NCI-H146 treated with DMSO at 0.1 percent for 48 hours (cell line): ENCODE measurements at regions not wholly inside any gene's neighbourhood (a gene's known extent, or its start where the extent isn't known, plus 50 kb on each side); places are given as distances from the start of the nearest gene placed in this dataset.

Experiments used
- DNase-seq: peaks from one replicate; lab custom pipeline; 2025; ENCODE audit not compliant: unreplicated experiment; lab: John Stamatoyannopoulos, UW

DNA sequence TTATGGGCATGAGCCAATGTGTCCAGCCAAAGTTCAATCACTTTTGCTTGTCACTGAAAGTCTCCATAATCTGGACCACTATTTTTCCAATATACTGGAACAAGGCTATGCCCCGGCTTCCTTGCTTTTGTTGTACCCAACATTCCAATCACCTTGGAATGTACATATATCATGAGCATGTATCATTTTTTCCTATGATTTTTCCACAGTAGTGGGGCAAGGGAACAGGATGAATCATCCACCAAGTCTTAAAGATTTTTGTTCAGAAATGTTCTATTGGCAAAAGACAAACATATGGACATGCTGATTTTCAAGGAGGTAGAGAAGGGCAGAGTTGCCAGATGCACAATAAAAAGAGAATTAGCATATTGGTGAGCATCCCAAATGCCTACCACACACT, 548.1 kb upstream of the INTU start:
- DNase-seq = no peak

DNA sequence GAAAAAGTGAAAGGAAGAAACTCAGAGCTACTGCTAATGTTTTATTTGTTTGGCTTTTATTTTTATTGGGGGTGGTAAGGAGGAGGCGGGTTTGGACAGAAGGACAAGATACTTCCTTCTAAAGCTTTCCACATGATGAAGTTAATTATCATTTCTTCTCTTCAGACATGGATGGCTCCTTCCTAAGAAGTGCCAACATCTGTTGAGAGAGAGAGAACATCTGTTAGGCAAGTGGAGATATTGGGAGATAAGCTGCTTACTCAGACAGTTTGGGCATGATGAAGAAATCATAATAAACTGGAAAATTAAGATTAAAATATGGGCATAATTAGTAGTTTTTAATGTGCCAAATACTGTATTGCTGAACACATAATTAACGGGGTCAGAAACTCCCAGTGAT, 535.7 kb upstream of the INTU start:
- no peak for DNase-seq

DNA sequence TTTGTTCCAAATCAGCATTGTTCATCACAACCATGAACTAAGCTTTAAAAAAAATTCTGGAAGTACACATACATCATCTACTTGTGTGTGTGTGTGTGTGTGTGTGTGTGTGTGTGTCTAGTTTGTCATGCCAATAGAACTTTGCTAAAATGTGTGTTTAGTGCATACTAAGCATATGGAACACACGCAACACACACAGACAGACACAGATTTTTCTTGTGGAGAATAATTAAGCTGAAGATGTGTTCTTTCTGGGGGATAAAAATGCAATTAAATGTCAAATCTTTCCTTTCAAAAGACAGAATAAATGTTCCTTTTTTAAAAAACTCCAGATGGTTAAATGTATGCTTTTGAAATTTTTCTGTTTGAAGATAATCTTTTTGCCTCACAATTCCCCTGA, 530.4 kb upstream of the INTU start:
- DNase-seq = no peak

DNA sequence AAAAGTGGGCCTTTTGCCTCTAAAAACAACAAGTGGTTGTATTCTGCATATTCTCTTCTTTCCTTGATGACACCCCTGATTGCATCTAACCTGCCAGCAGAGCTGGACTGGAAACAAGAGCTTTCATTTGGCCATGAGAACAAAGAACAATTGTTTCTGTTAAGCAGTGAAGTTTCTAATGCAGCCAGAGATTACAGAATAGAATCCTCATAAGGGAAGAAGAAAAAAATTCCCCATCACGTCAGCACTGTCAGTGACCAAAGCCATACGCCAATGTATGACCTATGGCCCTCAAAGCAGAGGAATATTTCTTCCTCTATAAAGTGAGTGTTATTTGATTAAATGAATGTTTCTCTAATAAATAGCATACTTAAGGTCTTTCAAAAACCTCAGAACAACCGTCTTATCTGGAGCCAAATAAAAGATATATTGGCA, 529.1 kb upstream of the INTU start:
- DNase-seq = no peak

DNA sequence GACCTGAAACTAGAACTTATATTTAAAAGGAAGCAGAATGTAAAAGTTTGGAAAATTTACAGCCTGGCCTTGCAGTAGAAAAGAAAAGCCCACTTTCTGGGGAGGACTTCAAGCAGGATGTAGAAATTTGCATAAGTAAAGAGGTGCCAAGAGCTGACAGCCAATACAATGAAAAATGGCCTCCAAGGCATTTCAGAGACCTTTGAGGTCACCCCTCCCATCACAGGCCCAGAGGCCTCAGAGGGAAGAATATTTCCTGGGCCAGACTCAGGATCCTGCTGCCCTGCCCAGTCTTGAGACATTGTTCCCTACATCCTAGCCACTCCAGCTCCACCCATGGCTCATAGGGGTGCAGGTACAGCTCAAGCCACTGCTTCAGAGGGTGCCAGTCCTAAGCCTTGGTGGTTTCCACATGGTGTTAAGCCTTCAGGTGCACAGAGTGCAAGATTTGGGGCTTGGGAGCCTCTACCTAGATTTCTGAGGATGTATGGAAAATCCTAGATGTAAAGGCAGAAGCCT, 518.9 kb upstream of the INTU start:
- DNase-seq = no peak

DNA sequence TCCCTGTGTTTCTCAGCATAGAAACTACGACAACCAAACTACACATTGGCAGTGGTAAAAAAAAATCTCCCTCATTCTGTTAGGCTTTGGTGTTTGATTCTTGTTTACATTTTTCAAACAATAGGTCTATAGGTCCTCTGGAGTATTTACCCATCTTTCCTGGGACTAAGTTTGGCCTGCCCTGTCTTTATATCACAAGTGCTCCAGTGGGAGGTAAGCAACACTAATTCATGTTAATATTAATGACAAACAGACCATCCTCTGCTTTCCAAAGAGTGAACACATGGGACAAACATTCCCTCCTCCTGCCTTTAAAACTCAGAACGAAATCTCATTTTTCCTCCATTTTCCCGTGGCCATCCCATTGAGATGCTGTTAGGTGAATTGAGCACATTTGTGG, 514.1 kb upstream of the INTU start:
- DNase-seq = no peak

DNA sequence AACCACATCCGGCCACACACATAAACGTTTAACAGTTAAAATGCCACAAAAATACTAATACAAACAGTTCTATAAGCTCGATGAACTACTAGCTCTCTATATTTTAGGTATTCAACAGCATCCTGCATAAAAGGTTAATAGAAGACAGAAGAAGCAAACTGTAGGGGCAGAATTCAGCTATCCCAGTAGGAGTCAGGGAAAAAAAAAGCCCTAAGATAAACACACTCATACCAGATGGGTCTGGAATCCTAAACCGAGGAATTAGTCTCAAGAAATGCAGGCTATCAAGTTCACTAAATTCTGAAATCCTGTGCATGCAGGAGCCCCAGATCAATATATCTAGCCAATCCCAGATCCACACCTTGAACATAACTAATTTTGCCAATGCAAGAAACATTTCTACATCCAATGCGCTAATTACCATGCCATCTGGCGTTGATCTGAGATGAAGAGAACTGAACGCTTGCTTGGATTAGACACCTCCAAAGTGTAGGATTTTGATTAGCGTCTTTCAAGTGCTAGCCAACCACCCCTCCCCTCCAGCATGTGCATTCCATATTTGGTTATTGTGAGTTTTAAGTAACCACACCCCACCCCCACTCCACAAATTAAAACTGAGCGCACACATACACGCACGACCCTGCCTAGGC, 512.2 kb upstream of the INTU start:
- no peak for DNase-seq

DNA sequence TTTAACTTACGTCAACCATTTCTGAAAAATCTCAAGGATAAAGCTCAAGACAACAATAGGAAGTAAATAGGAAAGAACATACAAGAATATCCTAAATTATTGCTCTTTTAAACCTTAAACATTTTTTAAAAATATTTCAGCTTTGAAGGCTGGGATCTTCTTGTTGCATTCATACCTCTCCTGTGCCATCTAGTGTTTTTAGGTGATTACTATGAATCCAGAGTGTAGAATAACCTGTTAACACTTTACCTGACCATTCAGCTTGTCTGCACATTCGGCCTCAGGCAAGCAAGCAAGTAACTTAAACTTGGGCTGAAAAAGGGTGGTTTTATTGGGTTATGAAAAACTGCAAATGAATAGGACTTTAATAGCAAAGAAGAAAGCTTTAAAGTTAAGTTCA, 507.8 kb upstream of the INTU start:
- DNase-seq = no peak

DNA sequence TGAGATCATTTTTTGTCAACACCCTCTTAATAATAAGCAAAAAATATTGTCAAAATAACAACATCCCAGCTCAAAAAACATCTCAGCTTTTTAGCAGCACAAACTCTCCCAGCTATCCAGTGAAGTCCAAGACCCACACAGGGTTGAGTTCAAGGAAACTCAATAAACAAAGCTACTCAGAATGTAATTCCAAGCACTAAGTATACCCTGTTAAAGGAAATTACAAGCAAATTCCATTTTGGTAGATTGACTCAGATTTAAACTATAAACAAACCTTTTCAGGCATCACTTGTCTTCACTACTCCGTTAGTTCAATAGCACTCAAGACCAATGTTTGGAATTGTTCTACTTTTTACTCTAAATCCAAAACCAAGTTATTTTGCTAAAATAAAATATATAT, 506.0 kb upstream of the INTU start:
- no peak for DNase-seq

DNA sequence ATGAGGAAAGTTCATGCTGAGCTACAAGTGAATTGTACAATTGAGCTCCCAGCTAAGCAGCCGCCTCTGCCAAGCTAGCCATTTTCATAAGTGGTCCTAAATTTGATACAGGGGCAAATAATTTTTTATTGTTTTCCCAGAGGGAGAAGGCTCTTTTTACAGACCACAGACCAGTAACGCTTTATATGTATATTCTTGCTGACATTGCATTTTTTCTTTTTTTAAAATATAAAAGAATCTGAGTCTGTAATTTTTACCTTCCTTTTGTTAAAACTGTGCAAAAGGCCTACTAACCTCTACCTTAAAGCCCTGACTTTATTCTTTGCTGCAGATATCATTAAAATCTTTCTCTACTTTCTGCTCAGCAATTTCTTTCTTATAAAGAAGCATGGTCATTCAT, 501.2 kb upstream of the INTU start:
- DNase-seq = no peak

DNA sequence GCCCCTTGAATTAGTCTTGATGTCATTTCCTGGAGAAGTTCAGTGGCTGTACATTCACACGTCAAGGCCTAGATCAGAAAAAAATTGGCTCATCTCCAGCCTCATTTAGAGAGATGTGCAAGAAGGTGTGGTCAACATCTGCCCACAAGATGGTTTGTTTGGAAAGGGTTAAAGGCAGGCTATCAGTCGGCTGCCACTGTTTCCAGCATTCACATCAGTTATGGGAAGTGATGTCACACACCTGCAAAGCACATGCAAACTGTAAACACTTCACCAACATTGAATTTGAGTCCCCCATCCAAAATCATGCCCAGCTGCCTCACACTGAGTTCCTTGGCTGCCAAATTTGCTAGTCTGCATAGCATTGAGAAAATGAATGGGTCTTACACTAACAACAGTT, 498.3 kb upstream of the INTU start:
- DNase-seq = no peak

DNA sequence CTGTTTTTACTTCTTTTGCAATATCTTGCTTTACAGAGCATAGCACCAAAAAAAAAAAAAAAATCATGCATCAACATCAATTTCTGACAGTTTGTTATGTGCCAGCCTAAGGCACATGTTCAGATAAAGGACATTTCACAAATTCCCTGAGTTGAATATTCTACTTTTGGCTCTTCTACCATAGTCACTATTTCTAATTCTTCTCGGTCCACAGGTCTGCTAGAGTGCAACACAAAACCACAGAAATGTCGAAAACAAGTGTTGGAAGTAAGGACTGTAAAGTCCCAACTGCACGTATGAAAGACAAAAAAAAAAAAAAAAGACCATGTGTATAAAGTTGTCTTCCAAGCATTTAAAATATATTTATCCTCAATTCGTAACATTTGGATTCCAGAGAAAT, 494.2 kb upstream of the INTU start:
- no peak for DNase-seq

DNA sequence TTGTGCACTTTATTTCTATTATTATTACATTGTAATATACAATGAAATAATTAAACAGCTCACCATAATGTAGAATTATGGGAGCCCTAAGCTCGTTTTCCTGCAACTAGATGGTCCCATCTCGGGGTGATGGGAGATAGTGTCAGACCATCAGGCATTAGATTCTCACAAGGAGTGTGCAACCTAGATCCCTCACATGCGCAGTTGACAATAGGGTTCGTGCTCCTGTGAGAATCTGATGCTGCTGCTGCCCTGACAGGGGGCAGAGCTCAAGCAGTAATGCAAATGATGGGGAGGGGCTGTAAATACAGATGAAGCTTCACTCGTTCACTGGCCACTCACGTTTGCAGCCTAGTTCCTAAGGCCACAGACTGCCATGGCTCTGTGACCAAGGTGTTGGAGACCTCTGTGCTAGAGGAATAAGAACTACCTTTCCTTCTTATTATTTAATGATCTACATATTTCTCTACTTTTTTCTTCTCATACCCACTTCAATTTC, 492.9 kb upstream of the INTU start:
- no peak for DNase-seq

DNA sequence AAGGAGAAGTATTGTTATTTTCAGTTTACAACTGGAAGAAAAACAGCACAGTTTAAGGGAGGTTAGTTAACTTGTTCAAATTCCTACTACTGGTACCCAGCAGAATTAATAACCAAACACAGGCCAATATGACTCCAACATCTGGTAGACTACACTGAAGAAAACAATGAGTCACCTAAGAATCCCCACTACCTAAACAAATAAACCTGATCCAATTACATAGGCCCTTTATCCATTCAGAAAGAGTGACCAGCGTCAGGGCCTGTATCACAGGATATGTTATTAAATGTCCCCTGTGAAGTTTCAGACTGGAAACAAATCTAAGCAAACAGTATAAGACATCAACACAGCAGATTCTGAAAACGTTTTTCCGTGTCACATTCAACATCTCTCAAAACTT, 492.5 kb upstream of the INTU start:
- no peak for DNase-seq

DNA sequence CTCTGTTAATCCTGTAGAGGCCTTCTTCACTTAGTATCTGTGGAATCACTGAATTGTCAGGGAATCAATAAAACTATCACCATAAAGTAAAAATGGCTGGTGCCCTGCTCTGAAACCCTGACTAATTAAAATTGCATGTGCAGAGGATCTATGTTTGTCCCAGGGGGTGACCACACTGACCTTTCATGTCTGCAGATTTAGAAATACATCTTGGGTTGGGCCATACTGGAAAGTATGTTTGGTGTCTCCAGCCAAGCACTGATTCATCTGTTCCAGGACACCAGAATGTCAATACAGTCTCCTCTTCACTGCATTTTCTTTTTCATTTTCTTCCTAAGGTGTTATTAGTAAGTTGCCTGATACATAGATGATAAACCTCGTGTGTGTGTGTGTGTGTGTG, 490.9 kb upstream of the INTU start:
- DNase-seq = no peak

DNA sequence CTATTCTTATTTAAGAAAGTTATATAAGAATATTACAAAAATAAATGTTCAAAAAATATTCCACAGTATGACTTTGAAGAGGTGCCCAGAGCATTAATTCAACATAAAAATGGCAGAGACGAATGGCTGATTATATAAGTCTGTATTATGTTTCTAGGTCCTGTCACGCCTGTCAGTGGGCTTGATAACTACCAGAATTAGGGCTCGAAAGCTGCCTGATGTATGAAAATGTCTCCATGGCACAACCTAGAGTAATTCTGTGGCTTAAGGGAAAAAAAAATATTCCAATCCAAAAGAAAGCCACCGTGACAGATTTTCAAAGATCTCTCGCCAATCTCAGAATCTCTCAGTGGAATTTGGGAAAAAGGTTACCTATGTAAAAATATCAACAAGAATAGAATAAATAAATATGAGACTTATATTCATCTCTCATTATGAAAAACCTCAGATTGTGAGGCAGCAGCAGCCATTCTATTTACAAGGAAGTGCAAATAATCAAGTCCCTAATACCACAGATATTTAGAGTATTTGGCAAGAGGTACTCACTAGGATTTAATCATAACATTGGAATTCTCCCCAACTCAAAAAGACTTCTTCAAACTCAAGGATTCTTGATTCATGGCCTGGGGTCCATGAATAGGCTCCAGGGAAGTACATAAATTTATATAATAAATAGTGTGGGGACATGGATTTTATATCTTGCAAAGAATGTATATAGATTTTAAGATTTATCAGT, 489.1 kb upstream of the INTU start:
- no peak for DNase-seq

DNA sequence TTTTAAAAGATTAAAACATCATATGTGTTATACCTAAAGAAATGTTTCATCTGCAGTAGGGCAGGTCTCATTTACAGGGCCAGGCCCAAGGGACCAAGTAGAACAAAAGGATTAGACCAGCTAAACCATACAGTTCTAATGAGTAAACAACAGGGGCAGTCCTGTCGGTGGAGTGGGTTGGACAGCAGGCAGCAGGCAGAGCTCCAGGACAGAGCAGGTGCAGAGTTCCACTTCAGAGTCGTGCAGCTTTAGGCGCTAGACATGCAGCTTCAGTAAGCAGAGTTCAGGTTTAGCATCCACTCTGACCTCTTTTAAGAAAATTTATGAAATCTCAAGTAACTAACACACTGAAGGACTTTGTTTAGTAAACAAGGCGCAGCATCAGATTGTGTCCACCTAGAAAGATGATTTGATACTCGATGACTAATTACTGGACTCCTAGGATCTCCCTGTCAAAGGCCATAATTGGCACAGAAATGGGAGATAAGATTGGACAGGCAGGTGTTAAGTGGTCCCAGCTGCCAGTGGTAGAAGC, 487.7 kb upstream of the INTU start:
- DNase-seq = no peak

DNA sequence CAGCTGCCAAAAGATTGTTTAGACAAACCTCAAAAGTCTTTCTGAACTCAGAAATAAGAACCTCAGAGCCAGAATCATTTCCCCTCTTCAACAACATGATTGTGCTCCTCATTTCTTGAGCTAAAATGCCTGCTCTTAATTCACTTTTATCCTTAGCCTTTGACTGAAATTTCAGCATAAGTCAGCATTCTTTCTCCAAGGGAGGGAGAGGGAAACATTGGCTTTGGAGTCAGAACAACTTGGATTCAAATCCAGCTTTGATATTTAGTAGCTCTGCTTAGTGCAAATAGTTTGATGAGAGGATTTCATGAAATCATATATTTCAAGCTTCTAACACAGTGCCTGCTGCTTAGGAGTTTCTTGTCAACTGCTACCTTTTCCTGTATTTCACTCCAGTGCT, 484.6 kb upstream of the INTU start:
- no peak for DNase-seq

DNA sequence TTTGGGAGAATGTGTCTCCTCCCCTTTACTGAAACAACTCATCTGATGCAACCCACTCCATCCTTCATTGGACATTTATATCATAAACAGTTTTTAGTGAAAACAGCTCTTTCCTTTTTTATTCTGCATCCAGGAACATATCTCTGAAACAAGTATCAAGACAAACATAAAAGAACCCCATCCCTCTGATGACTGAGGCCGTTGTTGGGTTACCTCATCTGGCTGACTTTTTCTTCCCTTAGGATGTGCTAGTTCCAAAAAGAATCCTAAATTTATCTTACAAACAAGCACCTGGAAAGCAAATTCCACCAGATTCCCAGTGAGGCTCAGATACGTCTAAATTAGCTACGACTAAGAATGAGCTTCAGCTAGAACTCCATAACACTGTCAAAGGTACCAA, 483.7 kb upstream of the INTU start:
- no peak for DNase-seq

DNA sequence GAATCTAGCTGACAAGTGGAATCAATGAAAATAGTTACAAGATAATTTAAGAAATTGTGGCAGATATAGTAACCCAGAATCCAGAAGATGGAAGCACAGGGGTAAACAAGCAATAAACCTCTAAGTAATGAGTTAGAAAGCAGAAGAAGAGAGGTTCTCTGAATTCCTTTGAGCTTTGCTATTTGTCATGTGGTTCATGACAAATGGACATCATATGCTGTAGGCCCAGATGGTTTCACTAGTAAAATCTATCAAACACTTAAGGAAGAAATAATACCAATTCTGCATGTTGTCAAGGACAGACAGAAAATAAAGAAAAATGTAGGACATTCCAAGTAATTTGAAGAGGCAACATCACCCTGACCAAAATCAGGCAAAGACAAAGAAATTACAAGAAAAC, 480.8 kb upstream of the INTU start:
- no peak for DNase-seq

DNA sequence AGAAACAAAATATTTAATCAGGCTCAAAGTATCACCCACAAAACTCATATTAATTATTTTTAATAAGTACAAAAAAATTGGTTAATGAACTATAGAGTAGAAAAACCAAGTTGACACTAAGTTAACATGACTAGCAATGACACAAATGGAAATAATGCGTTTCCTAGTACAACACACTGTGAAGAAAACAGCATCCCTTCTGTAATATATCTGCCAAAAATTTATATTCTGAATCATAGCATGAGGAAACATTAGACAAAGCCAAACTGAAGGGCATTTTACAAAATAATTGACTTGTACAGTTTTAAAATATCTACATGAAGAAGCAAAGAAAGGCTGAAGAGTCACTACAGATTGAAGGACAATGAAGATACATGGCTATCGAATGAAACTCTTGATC, 477.6 kb upstream of the INTU start:
- DNase-seq = no peak

DNA sequence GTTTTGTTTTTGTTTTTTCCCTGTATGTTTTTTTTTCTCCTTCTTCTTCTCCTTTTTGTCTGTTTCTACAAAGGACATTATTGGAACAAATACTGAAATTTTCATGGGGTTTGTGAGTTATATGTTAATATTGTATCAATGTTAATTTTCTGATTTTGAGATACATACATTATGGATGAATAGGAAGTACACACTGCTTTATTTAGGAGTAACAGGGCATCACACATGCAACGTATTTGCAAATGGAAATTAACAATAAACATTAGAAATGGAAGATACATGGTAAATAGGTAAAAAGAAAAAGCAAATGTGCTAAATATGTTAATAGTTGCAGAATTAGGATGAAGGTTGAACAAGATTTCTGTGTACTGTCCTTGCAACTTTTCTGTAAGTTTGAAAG, 477.2 kb upstream of the INTU start:
- no peak for DNase-seq
